HK-2 (cell line): ENCODE measurements at regions not wholly inside any gene's neighbourhood (a gene's known extent, or its start where the extent isn't known, plus 50 kb on each side); places are given as distances from the start of the nearest gene placed in this dataset.
"Not testable (repeated sequence)": the region's sequence is repeated elsewhere in the genome, so short reads cannot be mapped to it uniquely, and the experiment has no call there.

ENCODE experiments used
- DNase-seq: peaks from one replicate; pipeline ENCODE4 v3.0.0-alpha.2; 2018; ENCODE audit not compliant: unreplicated experiment

DNA sequence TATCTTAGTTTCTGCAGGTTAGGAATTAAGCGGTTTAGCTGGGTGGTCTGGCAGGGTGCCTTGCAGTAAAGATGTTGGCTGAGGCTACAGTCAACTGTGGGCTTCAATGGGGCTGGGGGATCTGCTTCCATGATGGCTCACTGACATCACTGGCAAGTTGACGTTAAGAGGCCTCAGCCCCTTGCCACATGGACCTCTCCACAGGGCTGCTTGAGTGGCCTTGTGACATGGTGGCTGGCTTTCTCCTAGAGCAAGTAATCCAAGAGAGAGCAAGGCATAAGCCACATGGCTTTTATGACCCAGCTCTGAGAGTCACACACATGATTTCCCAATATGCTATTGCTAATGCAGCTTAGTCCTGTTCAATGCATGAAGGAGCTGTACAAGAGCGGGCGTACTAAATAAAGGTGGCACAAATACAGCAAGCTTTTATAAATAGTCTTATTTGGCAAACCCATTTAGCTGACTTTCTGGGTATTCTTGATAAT is 109.1 kb downstream of the SEPTIN7 start:
- DNase-seq: no peak

DNA sequence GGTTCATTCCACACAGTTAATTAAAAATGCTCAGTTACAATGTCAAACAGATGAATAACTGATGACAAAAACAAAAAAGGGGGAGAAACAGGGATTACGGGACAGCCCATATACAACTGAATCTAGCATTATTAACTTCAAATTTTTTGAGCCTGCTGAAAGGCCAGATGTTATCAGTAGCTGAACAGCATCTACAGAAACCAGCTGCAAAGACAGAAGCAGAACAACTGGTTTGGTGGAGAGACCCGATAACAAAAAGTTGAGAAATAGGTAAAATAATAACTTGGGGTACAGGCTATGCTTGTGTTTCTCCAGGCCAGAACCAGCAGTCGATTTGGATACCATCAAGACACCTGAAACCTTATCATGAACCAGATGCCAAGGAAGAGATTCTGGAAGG is 109.8 kb downstream of the SEPTIN7 start:
- not testable (repeated sequence) for DNase-seq

DNA sequence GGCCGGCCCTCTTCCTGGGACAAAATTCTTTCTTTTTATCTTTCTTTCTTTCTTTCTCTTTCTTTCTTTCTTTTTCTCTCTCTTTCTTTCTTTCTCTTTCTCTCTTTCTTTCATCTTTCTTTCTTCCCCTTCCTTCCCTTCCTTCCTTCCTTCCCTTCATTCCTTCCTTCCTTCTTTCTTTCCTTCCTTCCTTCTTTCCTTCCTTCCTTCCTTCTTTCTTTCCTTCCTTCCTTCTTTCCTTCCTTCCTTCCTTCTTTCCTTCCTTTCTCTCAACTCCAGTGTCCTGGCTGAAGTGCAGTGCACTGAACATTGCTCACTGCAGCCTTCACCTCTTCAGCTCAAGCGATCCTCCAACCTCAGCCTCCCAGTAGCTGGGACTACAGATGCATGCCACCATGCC is 112.5 kb downstream of the SEPTIN7 start:
- DNase-seq: not testable (repeated sequence)

- DNase-seq: not testable (repeated sequence)
Measured at GRCh38 chr7:35914214-35914613, 113.4 kb downstream of the SEPTIN7 start.

- DNase-seq: not testable (repeated sequence)
Measured at GRCh38 chr7:35915247-35915955, 114.5 kb downstream of the SEPTIN7 start.

DNA sequence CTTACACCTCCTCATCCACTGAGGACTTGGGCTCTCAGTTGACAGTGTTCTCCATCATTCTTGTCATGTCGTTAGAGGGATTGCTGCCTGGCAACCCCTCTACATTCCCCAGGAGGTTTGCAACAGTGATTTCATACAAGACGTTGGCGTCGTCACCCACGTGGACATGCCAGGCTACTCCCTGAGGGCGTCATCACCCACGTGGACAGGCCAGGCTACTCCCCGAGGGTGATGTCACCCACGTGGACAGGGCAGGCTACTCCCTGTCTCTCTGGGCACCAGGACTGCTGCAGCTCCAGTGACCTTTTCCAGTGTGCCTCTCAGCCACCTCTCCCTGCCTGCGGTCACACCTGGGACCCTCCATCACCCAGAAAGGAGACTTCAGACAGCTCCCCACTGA is 117.4 kb downstream of the SEPTIN7 start:
- DNase-seq: not testable (repeated sequence)

- DNase-seq: not testable (repeated sequence)
Measured at GRCh38 chr7:35919607-35920006, 118.8 kb downstream of the SEPTIN7 start.

DNA sequence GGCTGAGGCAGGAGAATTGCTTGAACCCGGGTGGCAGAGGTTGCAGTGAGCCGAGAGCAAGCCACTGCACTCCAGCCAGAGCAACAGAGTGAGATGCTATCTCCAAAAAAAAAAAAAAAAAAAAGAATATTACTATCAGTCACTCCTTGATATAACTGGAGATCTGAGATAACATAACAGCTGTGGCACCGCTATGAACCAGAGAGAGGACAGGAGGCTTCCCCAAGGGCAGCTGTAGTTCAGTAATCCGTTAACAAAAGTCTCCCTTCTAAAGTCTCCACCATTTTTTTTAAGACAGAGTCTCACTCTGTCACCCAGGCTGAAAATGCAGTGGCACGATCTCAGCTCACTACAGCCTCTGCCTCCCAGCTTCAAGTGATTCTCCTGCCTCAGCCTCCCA is 120.5 kb downstream of the SEPTIN7 start:
- not testable (repeated sequence) for DNase-seq

- not testable (repeated sequence) for DNase-seq
Measured at GRCh38 chr7:35924668-35925067, 123.8 kb downstream of the SEPTIN7 start.

DNA sequence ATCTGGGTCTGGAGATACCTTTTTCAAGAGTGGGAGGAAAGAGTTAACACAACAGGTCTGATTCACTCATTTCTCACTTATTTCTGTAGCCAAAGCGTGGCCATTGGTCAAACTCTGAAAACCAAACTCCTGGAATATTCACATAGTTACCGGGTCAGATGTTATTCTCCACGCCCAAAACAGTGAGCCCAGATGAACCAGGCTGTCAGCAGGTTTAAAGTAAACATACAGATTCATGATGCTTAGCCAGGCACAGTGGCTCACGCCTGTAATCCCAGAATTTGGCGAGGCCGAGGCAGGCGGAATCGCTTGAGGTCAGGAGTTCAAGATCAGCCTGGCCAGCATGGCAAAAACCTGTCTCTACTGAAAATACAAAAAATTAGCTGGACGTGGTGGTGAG is 126.1 kb downstream of the SEPTIN7 start:
- not testable (repeated sequence) for DNase-seq

DNA sequence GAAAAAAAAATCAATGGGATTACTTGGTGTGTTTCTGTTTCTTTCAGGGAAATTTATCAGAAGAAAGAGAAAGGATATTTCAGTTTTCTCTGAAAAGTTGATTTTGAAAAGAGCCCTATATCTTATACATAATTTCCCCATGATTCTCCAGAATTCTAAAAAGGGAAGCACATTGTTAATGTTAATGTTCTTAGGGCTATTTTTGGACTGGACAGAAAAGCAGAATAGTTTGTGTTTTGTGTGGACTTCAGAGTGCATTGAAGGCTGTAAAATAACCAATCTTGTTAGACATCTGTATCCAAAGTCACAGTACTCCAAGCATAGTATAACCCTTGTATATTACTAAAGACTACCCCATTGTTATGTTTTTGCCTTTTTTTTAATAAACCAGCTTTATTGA is 130.3 kb downstream of the SEPTIN7 start:
- not testable (repeated sequence) for DNase-seq

GRCh38 chr7:35931551-35931950 is 130.7 kb downstream of the SEPTIN7 start:
- DNase-seq: not testable (repeated sequence)

DNA sequence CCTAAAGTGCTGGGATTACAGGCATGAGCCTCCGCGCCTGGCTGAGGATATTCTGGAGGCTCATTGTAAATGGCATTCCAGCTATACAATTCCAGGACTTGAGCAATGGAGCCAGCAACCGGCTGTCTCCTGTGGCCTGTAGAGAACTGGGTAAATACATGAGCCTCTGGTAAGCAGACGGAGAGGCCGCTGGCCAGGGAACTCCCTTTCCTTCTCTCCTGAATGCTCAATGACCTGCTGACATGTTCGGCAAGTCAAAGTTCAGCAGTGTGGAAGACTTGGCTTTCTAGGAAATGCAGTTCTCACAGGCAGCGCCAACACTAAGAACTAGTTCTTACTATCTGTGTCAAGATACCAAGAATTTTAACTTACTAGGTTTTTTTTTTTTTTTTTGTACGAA is 139.8 kb downstream of the SEPTIN7 start:
- not testable (repeated sequence) for DNase-seq

- not testable (repeated sequence) for DNase-seq
Measured at GRCh38 chr7:35945621-35946020, 144.8 kb downstream of the SEPTIN7 start.

GRCh38 chr7:35955735-35956134 is 154.9 kb downstream of the SEPTIN7 start:
- not testable (repeated sequence) for DNase-seq

DNA sequence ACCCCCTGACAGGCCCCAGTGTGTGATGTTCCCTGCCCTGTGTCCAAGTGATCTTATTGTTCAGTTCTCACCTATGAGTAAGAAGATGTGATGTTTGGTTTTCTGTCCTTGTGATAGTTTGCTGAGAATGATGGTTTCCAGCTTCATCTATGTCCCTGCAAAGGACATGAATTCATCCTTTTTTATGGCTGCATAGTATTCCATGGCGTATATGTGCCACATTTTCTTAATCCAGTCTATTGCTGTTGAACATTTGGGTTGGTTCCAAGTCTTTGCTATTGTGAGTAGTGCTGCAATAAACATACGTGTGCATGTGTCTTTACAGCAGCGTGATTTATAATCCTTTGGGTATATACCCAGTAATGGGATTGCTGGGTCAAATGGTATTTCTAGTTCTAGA is 156.1 kb downstream of the SEPTIN7 start:
- not testable (repeated sequence) for DNase-seq

DNA sequence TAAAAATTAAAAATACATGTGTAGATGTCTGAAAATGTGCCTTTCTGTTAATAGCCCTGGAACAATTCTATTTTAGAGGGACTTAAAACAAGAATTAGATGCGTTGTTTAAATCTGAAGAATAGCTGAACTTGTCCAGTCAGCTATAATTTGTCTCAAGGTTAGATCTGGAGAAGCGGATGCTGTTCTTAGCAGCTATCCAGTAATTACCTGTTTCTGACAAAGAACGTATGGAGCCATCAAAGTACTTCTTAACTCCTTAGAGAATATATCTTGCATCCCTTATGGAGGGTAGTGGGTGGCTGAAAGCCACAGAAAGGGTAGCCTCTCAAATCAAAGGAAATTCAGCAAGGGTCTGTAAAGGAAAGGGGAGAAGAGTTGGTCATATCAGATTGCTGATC is 160.4 kb downstream of the SEPTIN7 start:
- DNase-seq: not testable (repeated sequence)

DNA sequence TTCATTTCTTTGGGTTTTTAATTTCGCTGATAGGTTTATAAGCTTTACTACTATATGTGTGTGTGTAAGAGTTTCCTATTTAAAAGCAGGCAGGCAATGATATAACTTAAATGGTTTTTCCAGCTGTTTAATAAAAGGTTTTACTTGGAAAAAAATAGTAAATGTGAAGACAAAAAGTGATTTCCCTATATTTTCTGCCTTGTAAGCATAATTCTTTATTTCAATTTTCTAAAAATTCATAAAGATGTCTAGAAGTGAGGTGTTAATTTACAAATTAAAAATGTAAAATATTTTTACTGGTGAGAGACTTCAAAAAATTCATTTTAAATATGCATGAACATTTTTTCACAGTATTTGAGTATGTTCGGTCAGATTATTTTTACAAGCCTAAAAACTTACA is 161.8 kb downstream of the SEPTIN7 start:
- DNase-seq: not testable (repeated sequence)

GRCh38 chr7:35967366-35968139 is 166.7 kb downstream of the SEPTIN7 start:
- no peak for DNase-seq

- no peak for DNase-seq
Measured at GRCh38 chr7:35968140-35968940, 167.5 kb downstream of the SEPTIN7 start.

DNA sequence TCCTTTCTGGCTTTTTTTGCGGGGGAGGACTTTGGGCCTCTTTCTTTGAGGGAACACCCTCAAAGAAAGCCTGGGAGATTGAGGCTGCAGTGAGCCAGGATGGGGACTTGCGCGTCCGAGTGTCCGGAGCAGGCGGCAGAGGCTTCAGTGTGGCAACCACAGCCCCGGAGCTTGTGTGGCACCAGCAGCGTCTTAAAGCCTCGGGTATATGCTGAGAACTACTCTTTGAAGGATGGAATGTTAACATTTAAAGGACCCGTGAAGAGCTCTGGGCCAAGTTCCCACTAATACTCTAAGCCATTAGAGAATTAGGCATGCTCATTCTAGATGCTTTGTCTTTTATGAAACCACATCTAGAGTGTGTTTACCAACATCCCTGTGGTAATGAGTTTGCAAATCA is 168.2 kb downstream of the SEPTIN7 start:
- no peak for DNase-seq

GRCh38 chr7:35970458-35970857 is 169.6 kb downstream of the SEPTIN7 start:
- no peak for DNase-seq
